GM12878 (cell line): ENCODE measurements at regions not wholly inside any gene's neighbourhood (a gene's known extent, or its start where the extent isn't known, plus 50 kb on each side); places are given as distances from the start of the nearest gene placed in this dataset.

Experiments
- ATAC-seq: fragments of 200-7000 bp; cut with Tn5 transposase; 3 replicates; pipeline ENCODE4 v1.9.1; 2020; ENCODE audit warnings: mild to moderate bottlenecking, moderate library complexity
- BruUV-seq: library from RNA; stranded (reverse); fragments of 400-500 nt; replicated peaks from 2 replicates; lab custom pipeline; 2021; lab: Mats Ljungman, UMichigan
- CTCF ChIA-PET: fragments of 300-600 bp; sonication (Branson Sonifier 250); formaldehyde crosslinking; extraction: SDS; loops from one replicate; lab custom pipeline; 2021; ENCODE audit warnings: inconsistent platforms; lab: Yijun Ruan, JAX
- POLR2A ChIA-PET: fragments of 350-600 bp; formaldehyde crosslinking; extraction: SDS; loops from one replicate; lab custom pipeline; 2021; ENCODE audit warnings: inconsistent platforms; lab: Charles Lee
- RAD21 ChIA-PET: fragments of 300-600 bp; sonication (Branson Sonifier 250); formaldehyde crosslinking; loops from one replicate; lab custom pipeline; 2023; ENCODE audit warnings: antibody characterized with exemption; ENCODE audit not compliant: unreplicated experiment; lab: Charles Lee
- SMC1A ChIA-PET: fragments of 300-600 bp; sonication (Branson Sonifier 250); formaldehyde crosslinking; loops from one replicate; lab custom pipeline; 2023; ENCODE audit not compliant: unreplicated experiment, uncharacterized antibody; lab: Charles Lee
- DNase-seq: peaks from one replicate; pipeline ENCODE4 v3.0.0-alpha.2; 2011; ENCODE audit warnings: low read depth, low spot score
- FAIRE-seq: peaks from 3 replicates; lab custom pipeline; 2011; peaks lifted over from hg19 to GRCh38; lab: Jason Lieb, UNC
- H2AFZ ChIP-seq: 2 replicates; pipeline ENCODE4 v1.6.0; 2011; ENCODE audit warnings: low read depth, low read length, control low read depth; ENCODE audit not compliant: control insufficient read depth
- H3K27ac ChIP-seq: 2 replicates; pipeline ENCODE4 v1.5.1; 2011; ENCODE audit warnings: control low read depth; ENCODE audit not compliant: control insufficient read depth, insufficient read depth
- H3K27me3 ChIP-seq, 2 experiments: replicated peaks in 1 of 2; 2 replicates each; pipeline versions ENCODE4 v1.6.0 to v1.6.1; 2011; ENCODE audit warnings: low read length in 1 of 2; ENCODE audit not compliant: control insufficient read depth in 2 of 2, insufficient read depth in 2 of 2
- H3K36me3 ChIP-seq, 2 experiments: 2 replicates each; pipeline ENCODE4 v1.5.1; 2011; ENCODE audit warnings: low read length in 1 of 2; ENCODE audit not compliant: control insufficient read depth in 2 of 2, insufficient read depth in 2 of 2
- H3K4me1 ChIP-seq: 2 replicates; pipeline ENCODE4 v1.6.1; 2011; ENCODE audit warnings: mild to moderate bottlenecking, low read length, moderate library complexity, mixed read lengths; ENCODE audit not compliant: control insufficient read depth, insufficient read depth
- H3K4me2 ChIP-seq: 2 replicates; pipeline ENCODE4 v1.6.0; 2011; ENCODE audit warnings: control low read depth; ENCODE audit not compliant: control insufficient read depth, insufficient read depth
- H3K4me3 ChIP-seq: fragments of 200-600 bp; sonication (generic); 2 replicates; pipeline ENCODE4 v1.5.1; 2016
- H3K79me2 ChIP-seq: 2 replicates; pipeline ENCODE4 v1.6.0; 2011; ENCODE audit warnings: low read length; ENCODE audit not compliant: control insufficient read depth, insufficient read depth
- H3K9ac ChIP-seq: 2 replicates; pipeline ENCODE4 v1.8.0; 2011; ENCODE audit warnings: low read length, control low read depth, mixed read lengths; ENCODE audit not compliant: control insufficient read depth, insufficient read depth
- H3K9me3 ChIP-seq: replicated peaks from 3 replicates; pipeline ENCODE4 v1.5.1; 2011; ENCODE audit warnings: mild to moderate bottlenecking, low read length; ENCODE audit not compliant: control insufficient read depth, insufficient read depth
- H4K20me1 ChIP-seq: 2 replicates; pipeline ENCODE4 v1.6.0; 2011; ENCODE audit not compliant: control insufficient read depth, insufficient read depth
- BCL11A ChIP-seq: IDR thresholded peaks from 2 replicates; pipeline ENCODE4 v1.6.1; 2011; ENCODE audit warnings: low read depth, low read length
- BMI1 ChIP-seq: fragments of 450-650 bp; IDR thresholded peaks from 2 replicates; pipeline ENCODE4 v1.6.1; 2016; ENCODE audit warnings: mild to moderate bottlenecking, moderate library complexity, borderline replicate concordance
- CHD4 ChIP-seq: fragments of 200-600 bp; sonication (generic); IDR thresholded peaks from 2 replicates; pipeline ENCODE4 v1.6.1; 2016; ENCODE audit warnings: mild to moderate bottlenecking
- CREB1 ChIP-seq: IDR thresholded peaks from 2 replicates; pipeline ENCODE4 v1.6.1; 2012; ENCODE audit warnings: low read depth, mild to moderate bottlenecking, inconsistent platforms
- NFIC ChIP-seq: IDR thresholded peaks from 2 replicates; pipeline ENCODE4 v1.6.1; 2012; ENCODE audit warnings: low read depth, mild to moderate bottlenecking, inconsistent platforms, low read length, moderate library complexity
- NFXL1 ChIP-seq: fragments of 450-650 bp; IDR thresholded peaks from 2 replicates; pipeline ENCODE4 v1.6.1; 2017; ENCODE audit warnings: antibody characterized with exemption, mild to moderate bottlenecking, borderline replicate concordance
- REST ChIP-seq: IDR thresholded peaks from 2 replicates; pipeline ENCODE4 v1.6.1; 2012; ENCODE audit warnings: mild to moderate bottlenecking, low read depth, low read length
- SMAD1 ChIP-seq: fragments of 450-650 bp; IDR thresholded peaks from 2 replicates; pipeline ENCODE4 v1.6.1; 2018; ENCODE audit warnings: mild to moderate bottlenecking, low read depth; ENCODE audit not compliant: partially characterized antibody
- ZBED1 ChIP-seq: IDR thresholded peaks from 2 replicates; pipeline ENCODE4 v1.6.1; 2016; ENCODE audit warnings: borderline replicate concordance
- WGBS: methylation state at CpG from one replicate; pipeline ENCODE4 v1.1.6; 2016; ENCODE audit warnings: low lambda C conversion rate; ENCODE audit not compliant: insufficient replicate concordance, insufficient coverage; ENCODE audit errors: missing lambda C conversion rate; 5-methylcytosine and 5-hydroxymethylcytosine counted together
- in situ Hi-C: fragments of 300-500 bp; cut with MboI; formaldehyde crosslinking; loops from 9 replicates; pipeline ENCODE4 v1.14.3; 2018; ENCODE audit warnings: mixed read lengths
- intact Hi-C: fragments of 100-400 bp; cut with micrococcal nuclease; formaldehyde crosslinking; loops from one replicate; pipeline ENCODE4 v1.14.2; 2022; ENCODE audit not compliant: unreplicated experiment
- TF ChIP-seq, protein P1 (sequence below): fragments of 450-650 bp; IDR thresholded peaks from 2 replicates; pipeline ENCODE4 v1.6.1; 2017; ENCODE audit warnings: mild to moderate bottlenecking

GRCh38 chr9:108484468-108484867 lies 371.3 kb downstream of the ACTL7B start:
- DNase-seq: no peak

More at GRCh38 chr9:108484468-108484867, 371.3 kb downstream of the ACTL7B start:
- SMC1A ChIA-PET: no interaction called here
- ATAC-seq: no peak
- Histone ChIP-seq H3K27ac (no peak overlapping the region), H3K79me2 (no peaks in the 10 kb centered on the region), H3K9ac (no peak overlapping the region), H4K20me1 (no peaks in the 10 kb centered on the region)
- no peak for FAIRE-seq
- no TSS peak for BruUV-seq
- no peak for TF ChIP-seq BMI1
- no peak for TF ChIP-seq BCL11A
- TF ChIP-seq NFIC: no peak
- TF ChIP-seq SMAD1: no peak
- no peak for TF ChIP-seq NFXL1
- no peak for TF ChIP-seq CREB1
- TF ChIP-seq, protein P1, sequence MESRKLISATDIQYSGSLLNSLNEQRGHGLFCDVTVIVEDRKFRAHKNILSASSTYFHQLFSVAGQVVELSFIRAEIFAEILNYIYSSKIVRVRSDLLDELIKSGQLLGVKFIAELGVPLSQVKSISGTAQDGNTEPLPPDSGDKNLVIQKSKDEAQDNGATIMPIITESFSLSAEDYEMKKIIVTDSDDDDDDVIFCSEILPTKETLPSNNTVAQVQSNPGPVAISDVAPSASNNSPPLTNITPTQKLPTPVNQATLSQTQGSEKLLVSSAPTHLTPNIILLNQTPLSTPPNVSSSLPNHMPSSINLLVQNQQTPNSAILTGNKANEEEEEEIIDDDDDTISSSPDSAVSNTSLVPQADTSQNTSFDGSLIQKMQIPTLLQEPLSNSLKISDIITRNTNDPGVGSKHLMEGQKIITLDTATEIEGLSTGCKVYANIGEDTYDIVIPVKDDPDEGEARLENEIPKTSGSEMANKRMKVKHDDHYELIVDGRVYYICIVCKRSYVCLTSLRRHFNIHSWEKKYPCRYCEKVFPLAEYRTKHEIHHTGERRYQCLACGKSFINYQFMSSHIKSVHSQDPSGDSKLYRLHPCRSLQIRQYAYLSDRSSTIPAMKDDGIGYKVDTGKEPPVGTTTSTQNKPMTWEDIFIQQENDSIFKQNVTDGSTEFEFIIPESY: no peak
- no peak for TF ChIP-seq ZBED1
- no peak for TF ChIP-seq CHD4
- TF ChIP-seq REST: no peak
- TF ChIP-seq, all 136 proteins: peak for 0
- Histone ChIP-seq H3K27me3 (no peaks in the 10 kb centered on the region), H3K36me3 (no peaks in the 10 kb centered on the region), H3K4me1 (no peaks in the 10 kb centered on the region), H3K4me3 (no peak overlapping the region), H3K4me2 (no peak overlapping the region), H3K9me3 (no peaks in the 10 kb centered on the region), H2AFZ (no peak overlapping the region)
- ChIA-PET RAD21 (no interaction called here), POLR2A (no interaction called here), CTCF (interaction anchor here (0.6 kb wide), 1 partner anchor 85 kb away, joined by 3 read pairs; no protein-coding TSS in a partner anchor)
- 30% methylated on average over 1 of the region's 1 CpG for WGBS
- intact Hi-C loops (no loop called here), in situ Hi-C loops (no loop called here)
